Trophoblast cell (in vitro differentiated cells and primary cell): ENCODE measurements at regions not wholly inside any gene's neighbourhood (a gene's known extent, or its start where the extent isn't known, plus 50 kb on each side); places are given as distances from the start of the nearest gene placed in this dataset.

ENCODE experiments used
- DNase-seq, 2 donors: peaks; one replicate each; pipeline ENCODE4 v3.0.0-alpha.2; 2016
- H2AFZ ChIP-seq: 2 replicates; pipeline ENCODE4 v1.6.1; 2013; ENCODE audit warnings: low read length, moderate library complexity, mild to moderate bottlenecking; ENCODE audit not compliant: insufficient read depth, poor library complexity
- H2AK5ac ChIP-seq: 2 replicates; pipeline ENCODE4 v1.6.1; 2013; ENCODE audit warnings: mild to moderate bottlenecking, low read length
- H2BK120ac ChIP-seq: 2 replicates; pipeline ENCODE4 v1.6.1; 2013; ENCODE audit warnings: low read length, mild to moderate bottlenecking, moderate library complexity; ENCODE audit not compliant: insufficient read depth, poor library complexity
- H2BK12ac ChIP-seq: 2 replicates; pipeline ENCODE4 v1.6.1; 2013; ENCODE audit warnings: mild to moderate bottlenecking, low read length, moderate library complexity
- H2BK5ac ChIP-seq: 2 replicates; pipeline ENCODE4 v1.6.1; 2013; ENCODE audit warnings: low read length, low read depth, moderate library complexity, mild to moderate bottlenecking; ENCODE audit not compliant: poor library complexity
- H3K14ac ChIP-seq: 2 replicates; pipeline ENCODE4 v1.6.1; 2013; ENCODE audit warnings: mild to moderate bottlenecking, low read length
- H3K18ac ChIP-seq: 2 replicates; pipeline ENCODE4 v1.6.1; 2013; ENCODE audit warnings: mild to moderate bottlenecking, low read length
- H3K23ac ChIP-seq: 2 replicates; pipeline ENCODE4 v1.6.1; 2013; ENCODE audit warnings: low read length
- H3K27ac ChIP-seq: 2 replicates; pipeline ENCODE4 v1.5.1; 2013; ENCODE audit warnings: low read depth, mild to moderate bottlenecking, inconsistent platforms, low read length, moderate library complexity
- H3K27me3 ChIP-seq: 2 replicates; pipeline ENCODE4 v1.6.1; 2013; ENCODE audit warnings: inconsistent platforms, mild to moderate bottlenecking, low read length, moderate library complexity; ENCODE audit not compliant: insufficient read depth
- H3K36me3 ChIP-seq, 2 experiments: 1 replicate in 1 of 2; 2 replicates in 1 of 2; pipeline ENCODE4 v1.6.1; 2013; ENCODE audit warnings: low read length in 2 of 2, mild to moderate bottlenecking in 2 of 2, moderate library complexity in 1 of 2; ENCODE audit not compliant: insufficient read depth in 2 of 2, control insufficient read depth in 1 of 2
- H3K4ac ChIP-seq: 2 replicates; pipeline ENCODE4 v1.6.1; 2013; ENCODE audit warnings: low read depth, mild to moderate bottlenecking, low read length, moderate library complexity
- H3K4me1 ChIP-seq, 2 experiments: 1 replicate in 1 of 2; 2 replicates in 1 of 2; pipeline ENCODE4 v1.6.1; 2013; ENCODE audit warnings: low read length in 2 of 2, mild to moderate bottlenecking in 2 of 2, moderate library complexity in 1 of 2; ENCODE audit not compliant: insufficient read depth in 2 of 2, control insufficient read depth in 1 of 2
- H3K4me2 ChIP-seq: 2 replicates; pipeline ENCODE4 v1.6.1; 2013; ENCODE audit warnings: inconsistent platforms, mild to moderate bottlenecking, low read length, moderate library complexity
- H3K4me3 ChIP-seq: 2 replicates; pipeline ENCODE4 v1.5.1; 2013; ENCODE audit warnings: mild to moderate bottlenecking, low read depth, low read length, inconsistent platforms
- H3K79me1 ChIP-seq: one replicate; pipeline ENCODE4 v1.6.1; 2013; ENCODE audit warnings: low read length
- H3K79me2 ChIP-seq: 2 replicates; pipeline ENCODE4 v1.6.1; 2013; ENCODE audit warnings: low read length, mild to moderate bottlenecking; ENCODE audit not compliant: control insufficient read depth, insufficient read depth, poor library complexity
- H3K9ac ChIP-seq: 2 replicates; pipeline ENCODE4 v1.6.1; 2013; ENCODE audit warnings: mild to moderate bottlenecking, low read length
- H3K9me3 ChIP-seq: 2 replicates; pipeline ENCODE4 v1.6.1; 2013; ENCODE audit warnings: low read depth, mild to moderate bottlenecking, control low read depth, inconsistent platforms, low read length; ENCODE audit not compliant: insufficient read depth
- H4K12ac ChIP-seq: 2 replicates; pipeline ENCODE4 v1.6.1; 2013; ENCODE audit warnings: low read depth, mild to moderate bottlenecking, low read length, moderate library complexity
- H4K8ac ChIP-seq: 2 replicates; pipeline ENCODE4 v1.6.1; 2013; ENCODE audit warnings: low read depth, mild to moderate bottlenecking, low read length, moderate library complexity
- H4K91ac ChIP-seq: one replicate; pipeline ENCODE4 v1.6.1; 2013; ENCODE audit warnings: low read depth, mild to moderate bottlenecking, low read length, moderate library complexity
- WGBS: extraction: QIAGEN DNeasy Blood & Tissue Kit; methylation state at CpG from one replicate; pipeline ENCODE4 v1.1.7; 2013; ENCODE audit warnings: missing lambda C conversion rate; ENCODE audit not compliant: insufficient read length, insufficient coverage; ENCODE audit errors: extremely low coverage; 5-methylcytosine and 5-hydroxymethylcytosine counted together

GRCh38 chr3:137906985-137907649 is 102.8 kb upstream of the CLDN18 start:
- H2BK120ac ChIP-seq: no peak overlapping the region
- H4K91ac ChIP-seq: no peak overlapping the region
- no peak overlapping the region for H4K8ac ChIP-seq
- H3K23ac ChIP-seq: no peak overlapping the region
- H3K4me2 ChIP-seq: no peak overlapping the region
- no peak overlapping the region for H2BK12ac ChIP-seq
- no peaks in the 10 kb centered on the region for H3K4me1 ChIP-seq
- H2AK5ac ChIP-seq: no peak overlapping the region
- no peak overlapping the region for H3K27ac ChIP-seq
- no peak overlapping the region for H3K14ac ChIP-seq
- no peaks in the 10 kb centered on the region for H3K27me3 ChIP-seq
- H2BK5ac ChIP-seq: no peak overlapping the region
- no peaks in the 10 kb centered on the region for H3K79me1 ChIP-seq
- H3K4me3 ChIP-seq: no peak overlapping the region
- WGBS: no CpG with 5 or more reads among the region's 10 CpGs
- no peak overlapping the region for H4K12ac ChIP-seq
- no peak overlapping the region for H3K9ac ChIP-seq
- H2AFZ ChIP-seq: no peak overlapping the region
- no peaks in the 10 kb centered on the region for H3K36me3 ChIP-seq
- H3K4ac ChIP-seq: no peak overlapping the region
- no peak for DNase-seq
- no peaks in the 10 kb centered on the region for H3K9me3 ChIP-seq
- H3K79me2 ChIP-seq: no peaks in the 10 kb centered on the region
- H3K18ac ChIP-seq: no peak overlapping the region

- Histone ChIP-seq H2AK5ac (no peak overlapping the region), H3K4me2 (no peak overlapping the region), H4K91ac (no peak overlapping the region), H3K4ac (no peak overlapping the region), H3K36me3 (no peaks in the 10 kb centered on the region), H2BK5ac (no peak overlapping the region), H3K9ac (no peak overlapping the region), H3K18ac (no peak overlapping the region), H2AFZ (no peak overlapping the region), H2BK12ac (no peak overlapping the region), H3K4me1 (no peaks in the 10 kb centered on the region), H3K27ac (no peak overlapping the region), H2BK120ac (no peak overlapping the region), H3K79me1 (no peaks in the 10 kb centered on the region), H3K23ac (no peak overlapping the region), H3K4me3 (no peak overlapping the region), H4K8ac (no peak overlapping the region), H4K12ac (no peak overlapping the region), H3K9me3 (no peaks in the 10 kb centered on the region), H3K79me2 (no peaks in the 10 kb centered on the region), H3K27me3 (no peaks in the 10 kb centered on the region), H3K14ac (no peak overlapping the region)
- WGBS: no CpG with 5 or more reads among the region's 4 CpGs
- no peak for DNase-seq
These were observed 85.3 kb upstream of the CLDN18 start for GRCh38 chr3:137924628-137925027.

GRCh38 chr3:137925080-137925479 is 84.9 kb upstream of the CLDN18 start:
- H3K79me1 ChIP-seq: no peaks in the 10 kb centered on the region
- no peak overlapping the region for H2AFZ ChIP-seq
- H3K4me2 ChIP-seq: no peak overlapping the region
- H3K79me2 ChIP-seq: no peaks in the 10 kb centered on the region
- no peak overlapping the region for H4K91ac ChIP-seq
- H3K27me3 ChIP-seq: no peaks in the 10 kb centered on the region
- H3K18ac ChIP-seq: no peak overlapping the region
- H3K14ac ChIP-seq: no peak overlapping the region
- H3K4ac ChIP-seq: no peak overlapping the region
- no CpG with 5 or more reads among the region's 5 CpGs for WGBS
- no peak overlapping the region for H3K9ac ChIP-seq
- H2BK5ac ChIP-seq: no peak overlapping the region
- H3K4me3 ChIP-seq: no peak overlapping the region
- H2BK120ac ChIP-seq: no peak overlapping the region
- H3K36me3 ChIP-seq: no peaks in the 10 kb centered on the region
- H3K27ac ChIP-seq: no peak overlapping the region
- DNase-seq: no peak
- no peak overlapping the region for H4K8ac ChIP-seq
- no peaks in the 10 kb centered on the region for H3K9me3 ChIP-seq
- no peak overlapping the region for H2AK5ac ChIP-seq
- no peak overlapping the region for H2BK12ac ChIP-seq
- H3K4me1 ChIP-seq: no peaks in the 10 kb centered on the region
- H3K23ac ChIP-seq: no peak overlapping the region
- no peak overlapping the region for H4K12ac ChIP-seq

GRCh38 chr3:137926991-137927390 is 83.0 kb upstream of the CLDN18 start:
- no peak overlapping the region for H3K23ac ChIP-seq
- no peak overlapping the region for H2AFZ ChIP-seq
- H3K9ac ChIP-seq: no peak overlapping the region
- no peaks in the 10 kb centered on the region for H3K79me2 ChIP-seq
- H2BK120ac ChIP-seq: no peak overlapping the region
- DNase-seq: no peak
- H2BK12ac ChIP-seq: no peak overlapping the region
- no peak overlapping the region for H2BK5ac ChIP-seq
- no peak overlapping the region for H3K18ac ChIP-seq
- H3K79me1 ChIP-seq: no peaks in the 10 kb centered on the region
- H3K4me1 ChIP-seq: no peaks in the 10 kb centered on the region
- no peak overlapping the region for H4K91ac ChIP-seq
- H4K8ac ChIP-seq: no peak overlapping the region
- H3K27ac ChIP-seq: no peak overlapping the region
- no peak overlapping the region for H3K4me2 ChIP-seq
- H3K36me3 ChIP-seq: no peaks in the 10 kb centered on the region
- no peaks in the 10 kb centered on the region for H3K9me3 ChIP-seq
- H3K27me3 ChIP-seq: no peaks in the 10 kb centered on the region
- no peak overlapping the region for H3K4me3 ChIP-seq
- H4K12ac ChIP-seq: no peak overlapping the region
- WGBS: no CpG with 5 or more reads among the region's 2 CpGs
- H3K4ac ChIP-seq: no peak overlapping the region
- H2AK5ac ChIP-seq: no peak overlapping the region
- H3K14ac ChIP-seq: no peak overlapping the region
